Vagina (tissue), 2 donors: ENCODE measurements at regions not wholly inside any gene's neighbourhood (a gene's known extent, or its start where the extent isn't known, plus 50 kb on each side); places are given as distances from the start of the nearest gene placed in this dataset.
"Not testable (repeated sequence)": the region's sequence is repeated elsewhere in the genome, so short reads cannot be mapped to it uniquely, and the experiment has no call there.

ENCODE experiments used
- CTCF ChIP-seq, 3 experiments: fragments of 450-650 bp in 2 of 3; fragments of 200-600 bp in 1 of 3; sonication (generic) in 1 of 3; IDR thresholded peaks; one replicate each; pipeline ENCODE4 v1.5.1; 2017 to 2019; ENCODE audit warnings: antibody characterized with exemption in 3 of 3, mild to moderate bottlenecking in 2 of 3, moderate library complexity in 2 of 3
- POLR2A ChIP-seq, 2 donors: fragments of 450-650 bp; IDR thresholded peaks; one replicate each; pipeline ENCODE4 v1.6.1; 2017; ENCODE audit warnings: antibody characterized with exemption in 2 of 2, mild to moderate bottlenecking in 2 of 2, moderate library complexity in 2 of 2
- POLR2AphosphoS5 ChIP-seq, 2 donors: sonication (generic); formaldehyde crosslinking; IDR thresholded peaks; one replicate each; pipeline ENCODE4 v1.9.0; 2017; ENCODE audit warnings: antibody characterized with exemption in 2 of 2, mild to moderate bottlenecking in 2 of 2, low read depth in 1 of 2; ENCODE audit not compliant: insufficient read depth in 1 of 2

GRCh38 chr10:36734590-36734989 is 390.8 kb upstream of the ANKRD30A start:
- not testable (repeated sequence) for TF ChIP-seq CTCF (IDR thresholded peaks at IDR 0.05); POLR2A (IDR thresholded peaks at IDR 0.05); POLR2AphosphoS5 (IDR thresholded peaks at IDR 0.05; ENCODE audit: insufficient read depth in 1 of 2, low read depth in 1 of 2)
